ENCODE measurements at regions not wholly inside any gene's neighbourhood (a gene's known extent, or its start where the extent isn't known, plus 50 kb on each side); places are given as distances from the start of the nearest gene placed in this dataset.
A peak's percentile ranks its signal among the peaks of the same experiment; 100 is the strongest.

GRCh38 chr3:150253622-150254021, 154.5 kb upstream of the TSC22D2 start:
- RAD21 ChIA-PET (ENCODE audit: low non-redundant PET in 1 of 2, low total read pairs in 2 of 2, uncharacterized antibody in 2 of 2, unreplicated experiment in 2 of 2), result no interaction called here
- no peak for DNase-seq (ENCODE audit: low read depth, low spot score)

More at GRCh38 chr3:150253622-150254021, 154.5 kb upstream of the TSC22D2 start:
- Histone ChIP-seq H3K79me2 (ENCODE audit: insufficient read depth, low read length) (no peaks in the 10 kb centered on the region), H3K9me2 (ENCODE audit: insufficient read depth) (no peaks in the 10 kb centered on the region), H3K4me3 (replicated peaks in 1 of 2; ENCODE audit: low read depth in 1 of 2, low read length in 2 of 2) (no peak overlapping the region), H3K4me1 (ENCODE audit: control insufficient read depth in 1 of 2, insufficient read depth in 2 of 2, low read length in 2 of 2) (peaks cover 2 to 3% of the 10 kb centered on the region in 2 experiments; a peak in 3 of 4 replicates), H3K9ac (ENCODE audit: low read length) (no peak overlapping the region), H4K20me1 (ENCODE audit: insufficient read depth) (no peaks in the 10 kb centered on the region), H3K27ac (ENCODE audit: low read depth, low read length) (no peak overlapping the region), H3K9me3 (ENCODE audit: control insufficient read depth in 1 of 2, insufficient read depth in 1 of 2, low read depth in 1 of 2, low read length in 2 of 2) (no peaks in the 10 kb centered on the region), H3K27me3 (ENCODE audit: insufficient read depth, low read length) (no peaks in the 10 kb centered on the region), H2AFZ (ENCODE audit: low read depth, low read length, poor library complexity, severe bottlenecking) (peak overlapping the region; percentile 28), H3K36me3 (ENCODE audit: control insufficient read depth in 1 of 2, insufficient read depth in 2 of 2, low read length in 2 of 2) (no peaks in the 10 kb centered on the region), H3K4me2 (ENCODE audit: low read length) (no peak overlapping the region)
- ChIA-PET CTCF (interaction anchor here (1.5 kb wide), 1 partner anchor 14 kb away, joined by 6 read pairs; no protein-coding TSS in a partner anchor), POLR2A (no interaction called here)
- TF ChIP-seq SRF (IDR thresholded peaks at IDR 0.05; ENCODE audit: low read depth) (no peak), ZNF274 (IDR thresholded peaks at IDR 0.05; ENCODE audit: low read depth, low read length) (no peak), CTCF (IDR thresholded peaks at IDR 0.05 in 2 of 3, conservative IDR thresholded peaks at IDR 0.05 in 1 of 3; ENCODE audit: borderline replicate concordance in 1 of 3, insufficient read depth in 1 of 3, low read depth in 2 of 3, low read length in 2 of 3) (no peak), JUND (IDR thresholded peaks at IDR 0.05) (no peak), ELF1 (IDR thresholded peaks at IDR 0.05; ENCODE audit: borderline replicate concordance, low read depth) (no peak), MAX (IDR thresholded peaks at IDR 0.05) (no peak), REST (IDR thresholded peaks at IDR 0.05; ENCODE audit: low read depth) (no peak), EZH2phosphoT487 (IDR thresholded peaks at IDR 0.05; ENCODE audit: borderline replicate concordance) (no peak), ZBTB33 (IDR thresholded peaks at IDR 0.05; ENCODE audit: extremely low read depth, insufficient replicate concordance, low read length) (no peak), TCF7L2 (IDR thresholded peaks at IDR 0.05; ENCODE audit: borderline replicate concordance, extremely low read depth, insufficient read depth, insufficient read length) (no peak), ATF3 (IDR thresholded peaks at IDR 0.05) (no peak), SIN3A (IDR thresholded peaks at IDR 0.05; ENCODE audit: low read depth) (no peak), SP1 (IDR thresholded peaks at IDR 0.05; ENCODE audit: low read depth) (no peak), CEBPB (IDR thresholded peaks at IDR 0.05; ENCODE audit: low read depth) (no peak)
- BruUV-seq (replicated peaks), result no TSS peak
- no peak for ATAC-seq
- intact Hi-C loops (cut with micrococcal nuclease), result no loop called here

Data from HCT116 (cell line).